ENCODE measurements at regions not wholly inside any gene's neighbourhood (a gene's known extent, or its start where the extent isn't known, plus 50 kb on each side); places are given as distances from the start of the nearest gene placed in this dataset.

DNA sequence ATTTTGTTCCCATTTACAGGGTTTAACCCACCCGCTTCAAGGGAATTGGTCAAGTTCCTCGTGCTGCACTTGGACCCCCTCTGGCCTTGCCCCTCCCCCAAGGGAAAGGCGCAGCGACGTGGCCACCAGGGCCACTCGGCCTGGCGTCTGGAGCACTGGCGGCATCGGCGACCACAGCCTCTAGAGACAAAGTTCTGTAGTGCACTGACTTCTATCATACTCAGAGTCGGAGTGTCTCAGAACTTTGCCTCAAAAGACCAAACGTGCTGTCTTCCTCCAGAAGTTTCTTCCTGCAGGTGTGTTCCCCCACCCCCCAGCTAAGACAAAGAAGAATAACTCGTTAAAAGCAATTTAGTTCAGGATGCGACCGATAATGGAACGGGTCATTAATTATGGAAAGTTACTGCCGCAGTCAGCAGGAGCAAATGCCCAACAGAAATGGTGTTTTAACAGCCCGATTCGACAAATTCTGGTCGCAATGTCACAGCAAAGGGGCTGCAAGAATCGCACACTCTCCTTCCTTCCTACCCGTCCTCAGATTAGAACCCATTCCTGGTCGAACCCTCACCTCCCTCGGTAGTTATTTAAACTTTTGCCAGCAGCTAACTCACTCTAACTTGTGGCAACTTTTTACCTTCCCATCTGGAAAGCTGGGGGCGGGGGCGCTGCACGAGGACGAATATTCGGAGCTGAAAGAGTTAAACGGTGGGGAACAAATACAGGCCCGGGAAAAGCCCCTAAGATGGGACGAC lies 202.1 kb upstream of the NFE2L3 start:
- peaks cover 25% of the 10 kb centered on the region for H3K36me3 ChIP-seq (replicated peaks; ENCODE audit: low read depth, low read length)
- TF ChIP-seq, protein P1, sequence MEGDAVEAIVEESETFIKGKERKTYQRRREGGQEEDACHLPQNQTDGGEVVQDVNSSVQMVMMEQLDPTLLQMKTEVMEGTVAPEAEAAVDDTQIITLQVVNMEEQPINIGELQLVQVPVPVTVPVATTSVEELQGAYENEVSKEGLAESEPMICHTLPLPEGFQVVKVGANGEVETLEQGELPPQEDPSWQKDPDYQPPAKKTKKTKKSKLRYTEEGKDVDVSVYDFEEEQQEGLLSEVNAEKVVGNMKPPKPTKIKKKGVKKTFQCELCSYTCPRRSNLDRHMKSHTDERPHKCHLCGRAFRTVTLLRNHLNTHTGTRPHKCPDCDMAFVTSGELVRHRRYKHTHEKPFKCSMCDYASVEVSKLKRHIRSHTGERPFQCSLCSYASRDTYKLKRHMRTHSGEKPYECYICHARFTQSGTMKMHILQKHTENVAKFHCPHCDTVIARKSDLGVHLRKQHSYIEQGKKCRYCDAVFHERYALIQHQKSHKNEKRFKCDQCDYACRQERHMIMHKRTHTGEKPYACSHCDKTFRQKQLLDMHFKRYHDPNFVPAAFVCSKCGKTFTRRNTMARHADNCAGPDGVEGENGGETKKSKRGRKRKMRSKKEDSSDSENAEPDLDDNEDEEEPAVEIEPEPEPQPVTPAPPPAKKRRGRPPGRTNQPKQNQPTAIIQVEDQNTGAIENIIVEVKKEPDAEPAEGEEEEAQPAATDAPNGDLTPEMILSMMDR (IDR thresholded peaks at IDR 0.05; ENCODE audit: low read depth, low read length), result no peak
- TF ChIP-seq EZH2phosphoT487 (IDR thresholded peaks at IDR 0.05; ENCODE audit: low read depth), result no peak
- H3K4me3 ChIP-seq (ENCODE audit: low read length), result peak overlapping the region; percentile 96
- H2AFZ ChIP-seq (ENCODE audit: low read depth, low read length), result no peak overlapping the region
- peaks cover 24% of the 10 kb centered on the region for H3K79me2 ChIP-seq (ENCODE audit: low read length)
- H3K9me3 ChIP-seq (ENCODE audit: insufficient read depth, low read length), result no peaks in the 10 kb centered on the region
- peak overlapping the region; percentile 95 for H3K9ac ChIP-seq (ENCODE audit: low read length)
- peaks cover 27% of the 10 kb centered on the region for H3K4me1 ChIP-seq (ENCODE audit: low read length)
- no peaks in the 10 kb centered on the region for H3K27me3 ChIP-seq (ENCODE audit: low read depth, low read length)
- H4K20me1 ChIP-seq (ENCODE audit: insufficient read depth, low read length), result peaks cover 17% of the 10 kb centered on the region; the same call in 1 of the 2 replicates
- peak overlapping the region; percentile 85 for H3K4me2 ChIP-seq (ENCODE audit: low read length)
- peak overlapping the region; percentile 49 for H3K27ac ChIP-seq (ENCODE audit: low read length)

DNA sequence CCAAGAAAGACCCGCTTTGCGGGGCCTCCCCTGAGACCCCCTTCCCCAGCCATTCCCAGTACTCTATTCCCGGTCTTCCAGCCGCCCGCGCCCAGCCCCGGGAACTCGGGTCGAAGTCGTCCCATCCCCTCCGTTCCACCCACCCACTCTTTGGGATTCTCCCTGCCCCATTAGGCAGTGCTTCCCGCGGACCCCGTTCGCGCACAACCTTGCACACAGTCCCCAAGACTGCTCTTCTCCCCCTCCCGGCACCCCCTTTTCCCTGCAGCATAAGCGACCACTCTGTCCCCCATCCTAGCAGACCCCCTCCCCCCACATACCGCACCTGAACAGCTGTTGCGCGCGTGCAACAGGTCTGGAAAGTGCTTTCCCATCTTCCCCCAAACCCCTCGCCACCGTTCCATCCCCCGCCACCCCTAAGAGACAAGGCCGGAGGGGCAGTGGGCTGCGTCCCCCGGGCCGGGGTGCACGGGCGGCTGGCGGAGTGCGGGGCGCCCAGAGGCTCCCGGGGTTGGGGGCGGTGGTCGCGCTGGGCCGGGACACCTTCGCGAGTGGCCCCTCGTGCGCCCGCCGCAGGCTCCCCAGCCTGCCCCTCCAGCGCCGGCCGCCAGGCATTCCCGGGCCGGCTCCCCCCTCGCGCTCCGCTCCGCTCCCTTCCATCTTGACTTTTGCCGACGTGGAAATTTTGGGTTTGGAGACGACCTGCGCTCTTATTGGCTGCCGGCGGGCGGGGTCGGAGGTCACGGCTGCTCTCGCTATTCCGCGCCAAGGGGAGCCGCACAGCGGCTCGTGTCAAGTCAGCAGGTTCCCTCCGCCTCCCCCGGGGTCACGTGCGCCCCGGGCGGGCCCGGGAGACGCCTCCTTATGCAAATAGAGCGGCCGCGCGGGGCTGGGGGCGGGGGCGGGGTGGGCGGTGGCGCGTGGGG lies 201.2 kb upstream of the NFE2L3 start:
- Histone ChIP-seq H3K27ac (ENCODE audit: low read length) (peak overlapping the region; percentile 49), H3K9me3 (ENCODE audit: insufficient read depth, low read length) (no peaks in the 10 kb centered on the region), H2AFZ (ENCODE audit: low read depth, low read length) (no peak overlapping the region), H3K4me1 (ENCODE audit: low read length) (peaks cover 27% of the 10 kb centered on the region), H3K4me3 (ENCODE audit: low read length) (peak overlapping the region; percentile 96), H3K36me3 (replicated peaks; ENCODE audit: low read depth, low read length) (peaks cover 25% of the 10 kb centered on the region), H3K79me2 (ENCODE audit: low read length) (peaks cover 24% of the 10 kb centered on the region), H4K20me1 (ENCODE audit: insufficient read depth, low read length) (peaks cover 17% of the 10 kb centered on the region; the same call in 1 of the 2 replicates), H3K27me3 (ENCODE audit: low read depth, low read length) (no peaks in the 10 kb centered on the region), H3K9ac (ENCODE audit: low read length) (peak overlapping the region; percentile 95), H3K4me2 (ENCODE audit: low read length) (peak overlapping the region; percentile 85)
- TF ChIP-seq, protein P1 (IDR thresholded peaks at IDR 0.05; ENCODE audit: low read depth, low read length), result no peak

DNA sequence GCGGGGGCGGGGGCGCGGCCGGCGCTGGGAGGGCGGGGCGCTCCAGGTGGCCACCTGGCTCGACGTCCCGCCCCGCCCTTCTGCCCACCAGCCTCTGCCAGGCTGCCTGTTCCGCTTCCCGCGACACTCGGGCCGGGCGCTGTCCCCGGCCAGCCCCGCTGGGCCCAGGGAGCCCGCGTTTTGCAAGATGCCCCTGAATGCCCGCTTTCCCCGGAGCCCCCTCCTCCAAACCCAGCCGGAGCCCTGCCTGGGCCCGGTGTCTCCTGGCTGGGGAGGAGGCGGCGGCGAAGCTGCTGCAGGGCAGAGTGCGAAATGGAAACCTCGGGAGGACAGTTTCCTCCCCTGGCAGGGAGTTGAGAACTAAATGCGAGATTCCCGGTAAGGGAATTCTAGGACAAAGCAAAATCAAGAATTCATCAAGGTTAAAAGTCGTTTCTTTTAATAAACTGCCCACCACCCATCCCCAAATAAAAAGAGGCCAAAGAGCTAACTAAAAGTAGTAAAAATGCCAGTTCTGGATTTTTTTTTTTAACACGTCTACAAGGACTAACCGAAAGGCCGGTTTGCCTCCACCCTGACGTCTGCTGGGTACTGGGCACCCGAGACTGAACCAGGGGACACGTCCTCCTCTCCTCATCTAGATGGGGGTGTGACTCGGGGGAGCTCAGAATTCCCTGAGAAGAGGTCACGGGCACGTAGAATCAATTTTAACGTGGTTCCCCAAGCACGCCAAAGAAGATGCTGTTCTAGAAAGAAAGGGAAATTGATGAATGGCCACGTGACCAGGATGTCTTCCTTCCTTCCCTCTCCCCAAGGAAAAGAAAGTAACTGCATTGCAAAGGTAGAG lies 200.4 kb upstream of the NFE2L3 start:
- Histone ChIP-seq H3K4me1 (ENCODE audit: low read length) (peaks cover 27% of the 10 kb centered on the region), H3K4me3 (ENCODE audit: low read length) (peak overlapping the region; percentile 89), H3K9ac (ENCODE audit: low read length) (peak overlapping the region; percentile 75), H3K27ac (ENCODE audit: low read length) (peak overlapping the region; percentile 43; the same call in 1 of the 2 replicates), H3K9me3 (ENCODE audit: insufficient read depth, low read length) (no peaks in the 10 kb centered on the region), H3K36me3 (replicated peaks; ENCODE audit: low read depth, low read length) (peaks cover 25% of the 10 kb centered on the region), H3K79me2 (ENCODE audit: low read length) (peaks cover 24% of the 10 kb centered on the region), H2AFZ (ENCODE audit: low read depth, low read length) (peak overlapping the region; percentile 78), H4K20me1 (ENCODE audit: insufficient read depth, low read length) (peaks cover 17% of the 10 kb centered on the region; the same call in 1 of the 2 replicates), H3K27me3 (ENCODE audit: low read depth, low read length) (no peaks in the 10 kb centered on the region), H3K4me2 (ENCODE audit: low read length) (peak overlapping the region; percentile 92)
- TF ChIP-seq, protein P1 (IDR thresholded peaks at IDR 0.05; ENCODE audit: low read depth, low read length), result no peak
- no peak for TF ChIP-seq EZH2phosphoT487 (IDR thresholded peaks at IDR 0.05; ENCODE audit: low read depth)

Data from OCI-LY3 (cell line).